Keratinocyte (primary cell): ENCODE measurements at regions not wholly inside any gene's neighbourhood (a gene's known extent, or its start where the extent isn't known, plus 50 kb on each side); places are given as distances from the start of the nearest gene placed in this dataset.

Experiments
- EZH2 ChIP-seq: IDR thresholded peaks from one replicate; pipeline ENCODE4 v1.6.1; 2012; ENCODE audit warnings: inconsistent platforms, mild to moderate bottlenecking, low read length, moderate library complexity
- TF ChIP-seq, protein P1 (sequence below), 3 experiments: IDR thresholded peaks in 1 of 3; conservative IDR thresholded peaks in 1 of 3; optimal IDR thresholded peaks in 1 of 3; 2 replicates in 2 of 3; 3 replicates in 1 of 3; pipeline versions ENCODE3 to v1.5.1; 2011; ENCODE audit warnings: low read length in 3 of 3, mild to moderate bottlenecking in 3 of 3, moderate library complexity in 2 of 3, control low read depth in 1 of 3, inconsistent platforms in 1 of 3; ENCODE audit not compliant: insufficient read depth in 2 of 3; ENCODE audit errors: extremely low read depth in 1 of 3

- TF ChIP-seq, protein P1, sequence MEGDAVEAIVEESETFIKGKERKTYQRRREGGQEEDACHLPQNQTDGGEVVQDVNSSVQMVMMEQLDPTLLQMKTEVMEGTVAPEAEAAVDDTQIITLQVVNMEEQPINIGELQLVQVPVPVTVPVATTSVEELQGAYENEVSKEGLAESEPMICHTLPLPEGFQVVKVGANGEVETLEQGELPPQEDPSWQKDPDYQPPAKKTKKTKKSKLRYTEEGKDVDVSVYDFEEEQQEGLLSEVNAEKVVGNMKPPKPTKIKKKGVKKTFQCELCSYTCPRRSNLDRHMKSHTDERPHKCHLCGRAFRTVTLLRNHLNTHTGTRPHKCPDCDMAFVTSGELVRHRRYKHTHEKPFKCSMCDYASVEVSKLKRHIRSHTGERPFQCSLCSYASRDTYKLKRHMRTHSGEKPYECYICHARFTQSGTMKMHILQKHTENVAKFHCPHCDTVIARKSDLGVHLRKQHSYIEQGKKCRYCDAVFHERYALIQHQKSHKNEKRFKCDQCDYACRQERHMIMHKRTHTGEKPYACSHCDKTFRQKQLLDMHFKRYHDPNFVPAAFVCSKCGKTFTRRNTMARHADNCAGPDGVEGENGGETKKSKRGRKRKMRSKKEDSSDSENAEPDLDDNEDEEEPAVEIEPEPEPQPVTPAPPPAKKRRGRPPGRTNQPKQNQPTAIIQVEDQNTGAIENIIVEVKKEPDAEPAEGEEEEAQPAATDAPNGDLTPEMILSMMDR (optimal IDR thresholded peaks at IDR 0.05 in 1 of 3, IDR thresholded peaks at IDR 0.05 in 1 of 3, conservative IDR thresholded peaks at IDR 0.05 in 1 of 3; ENCODE audit: extremely low read depth in 1 of 3, insufficient read depth in 2 of 3, low read length in 3 of 3) = no peak
- no peak for TF ChIP-seq EZH2
Measured at GRCh38 chr5:121055586-121055985, 591.5 kb downstream of the PRR16 start.
